ENCODE measurements at regions not wholly inside any gene's neighbourhood (a gene's known extent, or its start where the extent isn't known, plus 50 kb on each side); places are given as distances from the start of the nearest gene placed in this dataset.

- no peaks in the 10 kb centered on the region for H3K36me3 ChIP-seq
- intact Hi-C loops (cut with DNase I) = no loop called here
- H3K27ac ChIP-seq = no peak overlapping the region
- no peak for DNase-seq
- H3K9me3 ChIP-seq = no peaks in the 10 kb centered on the region
- no peaks in the 10 kb centered on the region for H3K27me3 ChIP-seq
- no peak for TF ChIP-seq EP300 (IDR thresholded peaks at IDR 0.05)
- no peak for TF ChIP-seq POLR2AphosphoS5 (IDR thresholded peaks at IDR 0.05)
- no peak for TF ChIP-seq POLR2A (IDR thresholded peaks at IDR 0.05)
- WGBS, 2 donors = 88 to 92% methylated on average over 6 of the region's 6 CpGs
- no peak overlapping the region for H3K4me3 ChIP-seq
- H3K4me1 ChIP-seq = peaks cover 0 to 26% (median 22%) of the 10 kb centered on the region in 4 donors
Observed at GRCh38 chr3:16066975-16067374, 107.5 kb upstream of the GALNT15 start.

- DNase-seq = no peak
- Histone ChIP-seq H3K4me3 (no peak overlapping the region), H3K27ac (no peak overlapping the region), H3K4me1 (peaks cover 0 to 26% (median 22%) of the 10 kb centered on the region in 4 donors), H3K27me3 (no peaks in the 10 kb centered on the region), H3K9me3 (no peaks in the 10 kb centered on the region), H3K36me3 (no peaks in the 10 kb centered on the region)
- intact Hi-C loops (cut with DNase I) = no loop called here
- TF ChIP-seq EP300 (IDR thresholded peaks at IDR 0.05) (no peak), POLR2A (IDR thresholded peaks at IDR 0.05) (no peak), POLR2AphosphoS5 (IDR thresholded peaks at IDR 0.05) (no peak)
- TF ChIP-seq, protein P1, sequence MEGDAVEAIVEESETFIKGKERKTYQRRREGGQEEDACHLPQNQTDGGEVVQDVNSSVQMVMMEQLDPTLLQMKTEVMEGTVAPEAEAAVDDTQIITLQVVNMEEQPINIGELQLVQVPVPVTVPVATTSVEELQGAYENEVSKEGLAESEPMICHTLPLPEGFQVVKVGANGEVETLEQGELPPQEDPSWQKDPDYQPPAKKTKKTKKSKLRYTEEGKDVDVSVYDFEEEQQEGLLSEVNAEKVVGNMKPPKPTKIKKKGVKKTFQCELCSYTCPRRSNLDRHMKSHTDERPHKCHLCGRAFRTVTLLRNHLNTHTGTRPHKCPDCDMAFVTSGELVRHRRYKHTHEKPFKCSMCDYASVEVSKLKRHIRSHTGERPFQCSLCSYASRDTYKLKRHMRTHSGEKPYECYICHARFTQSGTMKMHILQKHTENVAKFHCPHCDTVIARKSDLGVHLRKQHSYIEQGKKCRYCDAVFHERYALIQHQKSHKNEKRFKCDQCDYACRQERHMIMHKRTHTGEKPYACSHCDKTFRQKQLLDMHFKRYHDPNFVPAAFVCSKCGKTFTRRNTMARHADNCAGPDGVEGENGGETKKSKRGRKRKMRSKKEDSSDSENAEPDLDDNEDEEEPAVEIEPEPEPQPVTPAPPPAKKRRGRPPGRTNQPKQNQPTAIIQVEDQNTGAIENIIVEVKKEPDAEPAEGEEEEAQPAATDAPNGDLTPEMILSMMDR (IDR thresholded peaks at IDR 0.05) = no peak
- 90 to 93% methylated on average over 2 of the region's 2 CpGs for WGBS, 2 donors
Observed at GRCh38 chr3:16067837-16068471, 106.5 kb upstream of the GALNT15 start.

DNA sequence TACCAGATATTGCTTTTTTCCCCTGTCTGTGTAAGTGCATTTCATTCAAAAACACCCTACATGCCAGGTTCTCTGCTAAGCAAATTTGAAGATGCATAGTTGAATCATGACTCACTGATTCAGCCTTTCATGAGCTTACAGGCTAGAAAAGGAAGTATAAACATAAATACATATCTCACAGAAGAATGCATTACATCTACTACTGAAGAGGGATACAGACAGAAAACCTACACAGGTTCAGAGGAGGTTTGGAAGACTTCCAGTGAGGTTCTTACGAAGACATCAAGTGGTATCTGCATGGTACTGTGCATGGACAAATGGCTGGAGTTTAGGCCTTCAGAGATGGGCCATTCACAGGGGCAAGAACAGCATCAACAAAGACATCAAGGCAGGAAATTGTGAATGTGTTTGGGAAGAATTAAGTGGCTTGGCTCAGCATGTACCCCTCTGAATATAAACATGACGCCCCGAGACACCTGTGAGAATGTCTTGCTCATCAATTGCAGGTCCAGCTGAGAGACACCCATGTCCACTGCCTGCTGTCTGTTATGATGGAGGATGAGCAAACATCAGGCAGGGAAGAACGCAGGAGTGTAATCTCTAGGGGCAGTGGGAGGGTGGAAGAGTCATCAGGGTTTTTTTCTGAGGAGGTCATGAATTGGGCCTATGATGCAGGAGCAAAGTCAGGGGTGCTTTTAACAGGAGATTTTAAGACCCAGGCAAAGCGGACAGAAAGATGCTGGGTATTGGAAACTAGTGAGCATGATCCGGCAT is 105.1 kb upstream of the GALNT15 start:
- peaks cover 0 to 25% (median 22%) of the 10 kb centered on the region in 4 donors for H3K4me1 ChIP-seq
- no peak overlapping the region for H3K4me3 ChIP-seq
- no peaks in the 10 kb centered on the region for H3K27me3 ChIP-seq
- TF ChIP-seq POLR2A (IDR thresholded peaks at IDR 0.05) = no peak
- TF ChIP-seq, protein P1 (IDR thresholded peaks at IDR 0.05) = no peak
- no peak for TF ChIP-seq EP300 (IDR thresholded peaks at IDR 0.05)
- no peak for TF ChIP-seq POLR2AphosphoS5 (IDR thresholded peaks at IDR 0.05)
- no peak for DNase-seq
- intact Hi-C loops (cut with DNase I) = no loop called here
- 94 to 96% methylated on average over 6 of the region's 6 CpGs for WGBS, 2 donors
- no peak overlapping the region for H3K27ac ChIP-seq
- no peaks in the 10 kb centered on the region for H3K9me3 ChIP-seq
- H3K36me3 ChIP-seq = no peaks in the 10 kb centered on the region

- DNase-seq = no peak
- TF ChIP-seq POLR2A (IDR thresholded peaks at IDR 0.05) (no peak), EP300 (IDR thresholded peaks at IDR 0.05) (no peak), POLR2AphosphoS5 (IDR thresholded peaks at IDR 0.05) (no peak)
- TF ChIP-seq, protein P1 (IDR thresholded peaks at IDR 0.05) = no peak
- intact Hi-C loops (cut with DNase I) = no loop called here
- H3K4me1 ChIP-seq = peaks cover 0 to 15% (median 12%) of the 10 kb centered on the region in 4 donors
- H3K27ac ChIP-seq = no peak overlapping the region
- H3K4me3 ChIP-seq = no peak overlapping the region
- H3K36me3 ChIP-seq = no peaks in the 10 kb centered on the region
- H3K27me3 ChIP-seq = no peaks in the 10 kb centered on the region
- H3K9me3 ChIP-seq = no peaks in the 10 kb centered on the region
- WGBS, 2 donors = 87% methylated on average over 5 of the region's 5 CpGs
Observed at GRCh38 chr3:16070707-16071106, 103.8 kb upstream of the GALNT15 start.

- Histone ChIP-seq H3K9me3 (no peaks in the 10 kb centered on the region), H3K27ac (no peak overlapping the region), H3K4me1 (peaks cover 0 to 15% (median 12%) of the 10 kb centered on the region in 4 donors), H3K27me3 (no peaks in the 10 kb centered on the region), H3K36me3 (no peaks in the 10 kb centered on the region), H3K4me3 (no peak overlapping the region)
- DNase-seq = no peak
- intact Hi-C loops (cut with DNase I) = no loop called here
- TF ChIP-seq POLR2AphosphoS5 (IDR thresholded peaks at IDR 0.05) = no peak
- no peak for TF ChIP-seq POLR2A (IDR thresholded peaks at IDR 0.05)
- TF ChIP-seq EP300 (IDR thresholded peaks at IDR 0.05) = no peak
- TF ChIP-seq, protein P1 (IDR thresholded peaks at IDR 0.05) = no peak
- 20 to 71% methylated on average over 6 of the region's 6 CpGs for WGBS, 2 donors
Observed at GRCh38 chr3:16071206-16071605, 103.3 kb upstream of the GALNT15 start.
